Activated CD4-positive, alpha-beta T cell treated with anti-CD3 and anti-CD28 coated beads, Interleukin-2, amount 50 U/mL, for 48 hours (primary cell): ENCODE measurements at regions not wholly inside any gene's neighbourhood (a gene's known extent, or its start where the extent isn't known, plus 50 kb on each side); places are given as distances from the start of the nearest gene placed in this dataset.

Source experiments
- DNase-seq, 2 experiments: peaks; one replicate each; pipeline ENCODE4 v3.0.0-alpha.2; 2020

DNA sequence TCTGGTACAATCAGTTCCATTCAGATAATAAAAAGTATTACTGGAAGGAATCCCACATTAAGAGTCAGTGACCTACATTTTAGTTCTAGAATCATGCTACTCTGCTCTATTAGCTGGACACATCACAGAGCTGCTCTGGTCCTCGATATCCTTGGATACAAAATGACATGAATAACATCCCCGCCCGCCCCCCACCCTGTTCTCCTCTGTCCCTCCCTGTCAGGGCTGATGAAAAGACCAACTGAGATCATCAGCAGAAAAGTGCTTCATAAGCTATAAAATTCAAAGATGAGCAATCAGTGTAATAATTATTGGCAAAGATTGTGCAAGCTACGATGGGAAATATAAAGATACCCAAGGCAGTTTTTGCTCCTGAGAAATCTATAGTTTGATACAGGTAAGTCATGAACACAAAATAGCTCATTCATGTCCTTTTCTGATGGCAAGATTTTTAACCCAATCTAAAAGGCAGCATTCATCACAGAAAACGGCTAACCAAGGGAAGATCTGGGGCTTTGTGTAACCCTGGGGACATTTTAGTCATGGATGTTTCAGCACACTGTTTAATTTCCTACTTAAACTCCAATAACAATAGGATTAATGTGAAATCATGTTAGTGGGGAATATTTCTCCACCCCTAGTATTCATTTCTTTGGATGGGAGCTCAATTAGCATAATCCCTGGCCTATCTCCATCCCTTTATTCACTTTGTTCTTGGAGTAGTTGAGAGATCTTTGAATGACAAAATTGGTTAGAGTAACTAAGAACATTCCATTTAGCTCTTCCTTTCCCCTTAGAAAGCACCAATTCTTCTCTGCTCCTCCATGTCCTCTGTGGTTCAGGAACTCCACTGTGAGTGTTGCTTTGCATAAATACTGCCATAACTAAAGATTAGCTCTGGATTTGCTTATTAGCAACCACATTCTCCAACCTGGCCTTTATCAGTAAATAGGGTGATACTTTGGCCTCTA, 459.4 kb upstream of the GRIA1 start:
- no peak for DNase-seq

DNA sequence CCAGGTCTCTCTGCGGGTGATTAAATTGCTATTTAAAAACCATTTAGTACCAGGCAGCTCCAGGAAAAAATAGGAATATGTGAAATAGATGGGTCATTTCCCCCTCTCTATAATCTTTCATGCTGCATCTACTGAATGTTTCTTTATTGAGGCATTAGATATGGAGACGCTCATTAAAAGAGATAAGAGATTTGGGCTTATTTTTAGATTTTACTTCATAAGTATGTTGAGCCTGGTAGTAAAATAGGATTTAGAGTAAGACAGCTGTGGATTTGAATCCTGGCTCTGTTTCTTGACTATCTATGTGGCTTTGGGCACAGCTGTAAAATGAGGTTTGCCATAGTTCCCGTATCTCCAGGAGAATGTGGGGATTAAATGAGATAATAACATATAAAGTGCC, 451.0 kb upstream of the GRIA1 start:
- DNase-seq = no peak

DNA sequence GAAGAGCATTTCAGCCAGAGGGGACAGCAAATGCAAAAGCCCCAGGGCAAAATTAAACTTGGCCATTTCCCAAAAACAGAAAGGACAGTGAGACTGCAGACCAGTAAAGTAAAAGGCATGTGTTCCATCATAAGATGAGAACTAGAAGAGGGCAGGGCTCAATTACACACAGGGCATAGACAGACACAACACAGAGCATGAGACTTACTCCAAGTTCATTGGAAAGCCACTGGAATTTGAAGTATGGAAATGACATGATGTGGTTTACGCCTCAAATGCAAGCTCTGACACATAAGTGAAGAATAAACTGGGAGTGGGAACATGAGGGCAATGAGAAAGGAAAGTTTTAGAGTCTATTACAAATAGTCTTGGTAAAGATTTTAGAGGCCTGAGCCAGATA, 446.6 kb upstream of the GRIA1 start:
- DNase-seq = no peak

DNA sequence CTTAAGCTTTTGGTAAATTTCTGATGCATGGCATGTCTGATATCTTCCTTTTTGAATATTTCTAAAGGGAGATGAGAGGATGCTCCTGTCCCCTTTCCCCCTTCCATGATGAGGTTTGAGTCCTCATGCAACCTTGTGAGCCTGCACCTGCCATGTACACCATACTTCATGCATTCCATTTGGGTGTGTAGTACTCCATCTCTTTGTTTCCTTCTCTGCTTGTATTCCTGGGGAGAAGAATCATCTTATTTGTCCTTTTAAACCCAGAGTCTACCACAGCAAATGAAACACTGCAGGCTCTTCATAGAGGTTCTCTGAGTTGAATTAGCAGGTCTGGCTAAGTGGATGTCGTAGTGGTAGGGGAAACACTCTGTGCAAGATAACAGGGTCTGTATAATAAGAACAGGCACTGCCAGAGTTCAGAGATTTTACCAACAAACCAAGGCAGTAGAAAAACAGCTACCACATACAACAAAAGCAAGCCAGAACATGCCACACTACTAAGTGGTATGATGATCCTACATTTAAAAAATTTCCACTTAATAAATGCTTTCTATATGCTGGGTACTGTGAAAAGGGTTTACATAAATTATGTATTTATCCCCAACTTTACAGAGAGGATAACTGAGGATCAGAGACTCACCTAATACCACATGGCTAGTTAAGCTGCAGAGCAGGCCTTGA, 439.8 kb upstream of the GRIA1 start:
- no peak for DNase-seq

DNA sequence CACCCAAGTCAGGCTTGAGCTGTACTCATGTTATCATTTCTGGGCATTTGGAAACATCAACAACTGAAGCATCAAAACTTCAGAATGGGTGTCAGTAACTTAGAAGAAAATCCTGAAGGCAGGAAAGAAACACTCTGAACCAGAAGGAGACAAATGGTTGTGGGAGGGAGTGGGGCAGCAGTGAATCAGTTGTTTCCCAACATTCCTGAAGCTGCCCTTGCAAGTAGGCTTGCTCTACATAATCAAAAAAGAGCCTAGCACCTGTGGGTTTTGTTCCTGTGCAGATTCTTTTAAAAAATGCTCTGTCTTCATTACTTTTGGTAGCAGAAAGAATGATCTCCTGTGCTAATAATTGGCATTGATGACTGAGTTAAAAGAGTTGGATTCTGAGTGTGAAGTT, 424.2 kb upstream of the GRIA1 start:
- DNase-seq = no peak

DNA sequence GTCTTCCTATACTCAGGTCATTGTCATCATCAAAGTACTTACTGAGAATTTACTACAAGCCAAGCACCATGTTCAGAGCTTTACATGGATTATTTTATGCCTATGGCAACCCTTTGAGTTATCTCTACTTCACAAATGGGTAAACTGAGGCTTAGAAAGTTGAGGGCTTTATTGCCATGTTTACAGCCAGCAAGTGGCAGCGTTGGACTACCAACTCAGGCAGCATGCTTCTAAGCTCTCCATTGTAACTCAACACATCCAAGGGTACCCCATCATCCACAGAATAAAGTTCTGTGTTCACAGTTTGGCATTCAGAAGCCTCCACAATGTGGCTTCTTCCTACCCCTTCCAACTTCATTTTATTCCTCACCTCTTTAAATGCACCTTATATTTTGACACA, 422.6 kb upstream of the GRIA1 start:
- DNase-seq = no peak

DNA sequence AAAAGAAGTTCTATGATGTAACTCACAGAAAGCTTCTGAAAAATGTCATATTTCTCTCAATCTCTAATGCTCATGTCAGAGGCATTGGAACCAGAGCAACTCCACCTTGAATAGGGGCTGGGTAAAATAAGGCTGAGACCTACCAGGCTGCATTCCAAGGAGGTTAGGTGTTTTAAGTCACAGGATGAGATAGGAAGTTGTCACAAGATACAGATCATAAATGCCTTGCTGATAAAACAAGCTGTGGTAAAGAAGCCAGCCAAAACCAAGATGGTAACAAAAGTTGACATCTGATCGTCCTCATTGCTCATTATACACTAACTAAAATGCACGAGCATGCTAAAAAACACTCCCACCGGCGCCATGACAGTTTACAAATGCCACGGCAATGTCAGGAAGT, 411.1 kb upstream of the GRIA1 start:
- no peak for DNase-seq

DNA sequence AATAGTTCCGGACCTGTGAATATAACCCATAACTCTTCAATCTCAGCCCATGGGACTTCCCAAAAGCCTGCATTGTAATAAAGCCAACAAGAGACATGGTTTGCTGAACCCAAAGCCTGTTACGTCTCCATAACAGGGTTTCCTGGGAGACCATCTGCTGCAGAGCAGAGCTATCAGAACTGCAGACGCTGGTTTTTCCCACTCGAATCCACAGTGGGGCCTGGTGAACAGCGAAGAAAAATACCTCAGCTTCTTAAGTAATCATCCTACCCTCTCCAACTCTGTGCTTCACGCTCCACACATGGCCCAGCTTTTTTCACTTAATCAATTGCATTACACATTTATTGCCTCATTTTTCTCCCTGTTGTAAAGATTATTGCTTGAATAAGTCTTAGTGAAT, 409.5 kb upstream of the GRIA1 start:
- no peak for DNase-seq

DNA sequence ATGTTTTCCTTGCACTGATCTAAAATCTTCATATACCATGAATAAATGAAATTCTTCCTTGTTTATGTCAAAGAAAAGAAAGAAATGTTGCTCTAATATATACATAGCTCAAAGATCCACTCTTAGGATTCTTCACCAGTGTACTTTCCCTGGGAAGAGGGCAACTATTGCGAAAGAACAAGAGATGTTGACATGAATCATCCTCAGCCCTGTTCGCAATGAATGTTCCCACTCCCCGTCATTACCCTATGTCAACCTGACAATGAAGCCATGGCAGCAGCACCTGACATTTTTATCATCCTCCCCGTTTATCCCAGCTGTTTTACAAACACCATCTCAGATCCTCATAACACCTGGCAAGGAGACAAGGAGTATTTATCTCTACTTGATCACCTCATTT, 409.1 kb upstream of the GRIA1 start:
- DNase-seq = no peak

DNA sequence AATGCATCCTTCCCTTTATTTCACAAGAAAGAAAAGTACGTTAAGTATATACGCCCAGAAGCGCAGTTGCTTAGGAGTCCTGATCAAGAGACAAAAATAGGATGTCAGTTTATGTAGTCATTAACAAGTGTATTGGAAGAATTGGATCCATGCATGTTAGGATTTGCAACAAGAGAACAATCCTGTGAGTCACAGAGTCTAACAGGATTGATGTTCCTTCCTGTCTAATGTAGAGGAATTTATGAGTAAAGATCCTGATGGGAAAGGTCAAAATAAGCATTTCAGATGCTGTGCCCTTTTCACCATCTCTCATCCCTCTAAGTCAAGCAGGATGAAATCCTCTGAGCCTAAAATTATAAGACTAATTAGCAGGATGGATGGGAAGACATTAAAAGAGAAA, 406.0 kb upstream of the GRIA1 start:
- no peak for DNase-seq

DNA sequence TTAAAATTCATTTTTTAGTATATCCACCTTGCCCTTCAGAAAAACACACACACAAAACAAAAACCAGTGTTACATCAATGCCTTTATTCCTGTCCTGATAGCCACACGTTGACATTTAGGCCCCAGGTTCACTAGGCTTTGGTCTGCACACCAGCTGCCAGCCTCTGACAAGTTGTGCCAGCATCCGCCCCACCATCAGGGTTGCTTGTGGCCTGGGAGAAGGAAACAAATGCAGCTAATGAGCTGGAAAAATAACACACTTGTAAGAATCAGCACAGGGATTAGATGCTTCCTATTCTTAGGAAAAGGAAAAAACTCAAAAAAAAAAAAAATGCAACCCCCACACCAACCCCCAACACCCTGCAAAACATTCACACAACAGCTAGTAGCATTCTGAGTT, 404.0 kb upstream of the GRIA1 start:
- no peak for DNase-seq

DNA sequence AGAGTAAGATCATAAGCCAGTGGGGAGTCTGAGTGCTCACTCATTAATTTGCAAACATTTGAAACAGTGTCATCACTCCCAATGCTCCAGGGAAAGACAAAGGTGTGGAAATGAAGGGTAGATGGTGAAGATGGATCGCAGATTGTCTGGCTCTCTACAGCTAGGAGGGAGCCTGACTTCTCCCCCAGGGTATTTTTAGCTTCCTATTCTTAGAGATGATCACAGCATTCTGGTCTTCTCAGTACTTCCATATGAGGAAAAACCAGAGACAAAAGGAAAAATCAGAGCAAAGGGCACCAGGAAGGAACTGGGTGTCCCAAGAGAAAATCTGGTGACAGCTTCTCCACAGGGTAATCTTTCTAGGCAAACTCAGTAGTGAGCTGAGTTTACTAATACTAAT, 401.9 kb upstream of the GRIA1 start:
- DNase-seq = no peak

DNA sequence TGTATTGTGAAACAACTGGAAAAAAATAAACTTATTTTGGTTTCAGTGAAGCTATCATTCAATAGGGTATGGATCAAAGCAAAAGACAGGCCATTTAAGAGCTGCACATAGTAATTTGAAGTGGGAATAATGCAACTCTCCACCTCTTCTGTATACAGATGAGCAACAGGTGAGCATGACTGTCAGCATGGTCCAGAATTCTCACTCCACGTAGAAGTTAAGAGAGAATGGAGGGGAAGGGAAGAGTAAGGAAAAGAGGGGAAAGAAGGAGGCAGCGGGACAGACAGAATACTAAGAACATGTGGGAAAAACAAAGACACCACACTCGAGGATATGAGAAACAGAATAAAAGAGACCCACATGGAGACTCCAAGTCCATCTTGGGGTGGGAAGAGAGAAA, 396.1 kb upstream of the GRIA1 start:
- no peak for DNase-seq

DNA sequence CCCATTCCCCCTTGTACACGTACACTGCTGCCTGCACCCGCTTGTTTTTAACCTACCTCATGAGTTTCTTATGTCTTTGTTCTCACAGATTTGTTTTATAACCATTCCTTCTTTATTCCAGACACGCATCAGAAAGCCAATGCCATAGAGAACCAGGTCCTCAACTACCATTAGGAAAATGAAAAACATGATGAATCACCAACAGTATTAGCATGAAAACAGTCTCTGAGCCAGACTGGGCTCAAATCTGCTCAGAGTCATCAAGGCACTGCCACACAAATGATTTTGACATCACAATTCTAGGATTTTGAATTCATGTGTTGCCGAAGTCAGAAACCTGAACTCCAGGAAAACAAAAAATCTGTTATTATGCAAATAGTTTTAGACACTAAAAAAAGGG, 394.1 kb upstream of the GRIA1 start:
- no peak for DNase-seq

DNA sequence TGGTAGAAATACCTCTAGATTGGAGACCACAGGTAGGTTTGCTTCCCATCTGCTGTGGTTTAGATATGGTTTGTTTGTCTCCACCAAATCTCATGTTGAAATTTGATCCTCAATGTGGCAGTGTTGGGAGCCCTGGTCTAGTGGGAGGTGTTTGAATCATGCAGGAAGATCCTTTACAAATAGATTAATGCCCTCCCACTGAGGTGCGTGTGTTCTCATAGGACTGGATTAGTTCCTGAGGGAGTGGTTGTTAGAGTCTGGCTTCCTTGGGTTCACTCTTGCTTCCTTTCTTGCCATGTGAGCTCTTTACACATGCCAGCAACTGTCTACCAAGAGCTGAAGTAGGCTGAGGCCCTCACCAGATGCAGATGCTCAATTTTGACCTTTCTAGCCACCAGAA, 391.1 kb upstream of the GRIA1 start:
- DNase-seq = no peak

DNA sequence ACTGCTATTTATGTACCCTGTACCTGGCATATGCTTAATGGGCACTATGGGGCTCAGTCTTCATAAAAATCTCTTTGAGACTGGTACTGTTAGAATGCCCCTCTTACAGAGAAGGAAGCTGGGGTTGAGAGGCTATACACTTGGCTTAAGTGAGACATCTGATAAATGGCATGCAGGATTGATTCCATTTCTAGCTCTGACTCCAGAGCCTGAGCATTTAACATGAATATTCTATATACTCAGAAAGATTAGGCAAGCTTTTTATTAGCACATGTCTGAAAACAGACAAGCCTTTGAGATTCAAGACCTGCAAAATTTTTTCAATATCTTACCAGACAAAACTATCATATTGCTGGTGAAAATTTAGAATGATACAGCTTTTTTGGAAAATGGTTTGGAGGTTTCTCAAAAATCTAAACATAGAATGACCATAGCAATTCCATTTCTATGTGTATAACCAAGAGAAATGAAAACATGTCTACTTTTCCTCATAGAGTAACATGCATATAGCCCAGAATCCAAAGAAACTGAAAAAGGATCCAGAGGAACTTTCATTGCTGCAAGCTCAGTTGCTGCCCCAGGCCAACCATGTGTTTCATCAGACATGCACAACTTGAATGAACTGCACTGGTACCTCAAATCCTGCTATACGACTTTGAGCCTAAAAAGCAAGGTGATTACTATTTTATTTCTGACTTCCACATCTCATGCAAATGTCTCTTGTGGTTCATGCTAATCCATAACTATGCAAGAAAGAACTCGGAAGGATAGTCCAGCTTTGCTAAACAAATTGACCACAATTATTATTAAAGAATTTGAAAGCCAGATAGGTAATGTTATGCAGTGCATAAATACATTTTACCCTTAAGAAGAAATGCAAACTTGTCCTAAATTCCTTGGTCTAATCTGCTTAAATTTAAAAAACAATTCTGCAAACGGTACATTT, 389.0 kb upstream of the GRIA1 start:
- no peak for DNase-seq

DNA sequence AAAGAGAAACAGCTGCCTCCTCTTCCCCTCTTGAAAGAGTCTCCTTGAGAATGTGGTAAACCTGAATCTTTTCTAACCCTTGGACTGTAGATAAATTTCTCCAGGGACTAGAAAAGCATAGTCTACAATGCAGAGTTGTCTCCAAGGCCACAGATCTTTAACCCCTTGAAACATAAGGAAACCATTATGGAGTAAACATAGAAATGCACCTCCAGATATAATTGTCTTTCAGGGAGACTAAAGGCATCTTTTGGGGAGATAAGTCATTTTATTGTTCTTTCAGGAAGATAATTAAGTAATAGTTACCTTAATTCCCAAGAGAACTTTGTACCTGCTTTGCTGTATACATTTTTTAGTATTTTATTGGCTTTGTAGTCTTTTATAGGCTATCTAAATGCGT, 373.6 kb upstream of the GRIA1 start:
- DNase-seq = no peak

DNA sequence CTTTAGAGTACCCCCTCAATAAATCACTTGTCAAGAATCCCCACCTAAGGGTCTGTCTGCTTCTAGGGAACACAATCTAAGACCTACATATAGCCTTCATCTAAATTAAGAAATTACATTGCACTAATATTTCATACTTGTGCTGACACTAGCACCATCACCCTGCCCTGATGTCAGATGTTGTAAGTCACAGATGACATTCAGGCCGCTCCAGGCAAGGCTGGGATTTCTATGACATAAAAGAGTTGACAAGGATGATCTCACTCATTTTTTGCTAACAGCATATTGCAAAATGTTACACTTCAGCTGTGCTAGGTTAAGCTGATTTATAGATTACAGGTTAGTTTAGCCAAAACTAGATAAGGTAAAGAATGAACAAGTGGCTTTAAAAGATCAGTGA, 372.5 kb upstream of the GRIA1 start:
- DNase-seq = no peak

DNA sequence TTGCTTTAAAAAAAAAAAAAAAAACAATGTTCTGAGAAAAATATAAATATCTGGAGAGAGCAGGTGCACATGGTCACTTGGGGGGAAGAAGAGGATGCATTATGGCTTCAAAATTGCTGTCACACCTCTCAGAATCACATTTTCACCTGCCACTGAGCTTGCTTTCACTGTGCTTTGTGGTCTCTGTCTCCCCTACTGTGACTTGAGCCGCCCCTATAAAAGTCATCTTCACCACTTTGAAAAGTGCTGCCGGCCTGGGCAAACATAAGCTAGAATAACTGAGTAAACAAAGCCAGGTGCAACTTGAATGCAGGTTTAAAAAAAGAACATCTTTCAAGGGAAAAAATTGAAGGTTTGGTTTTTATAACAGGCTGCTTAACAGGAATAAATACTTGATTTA, 368.1 kb upstream of the GRIA1 start:
- DNase-seq = no peak

DNA sequence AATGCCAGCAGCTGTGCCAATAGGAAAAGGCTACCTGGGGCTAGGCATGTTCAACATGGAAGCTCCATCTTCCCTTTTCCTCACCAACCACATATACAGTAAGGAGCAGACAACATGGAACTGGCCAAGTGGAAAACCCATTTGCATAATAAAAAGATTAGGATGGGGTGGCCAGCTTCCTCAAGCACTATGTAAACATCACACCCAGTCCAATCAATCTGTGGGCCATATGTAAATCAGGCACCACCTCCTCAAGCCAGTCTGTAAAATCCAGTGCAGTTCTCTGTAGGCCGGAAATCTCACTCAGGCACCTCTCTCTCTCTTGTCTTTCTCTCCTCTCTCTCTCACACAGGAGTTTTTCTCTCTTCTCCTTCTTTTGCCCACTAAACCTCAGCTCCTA, 360.2 kb upstream of the GRIA1 start:
- no peak for DNase-seq

DNA sequence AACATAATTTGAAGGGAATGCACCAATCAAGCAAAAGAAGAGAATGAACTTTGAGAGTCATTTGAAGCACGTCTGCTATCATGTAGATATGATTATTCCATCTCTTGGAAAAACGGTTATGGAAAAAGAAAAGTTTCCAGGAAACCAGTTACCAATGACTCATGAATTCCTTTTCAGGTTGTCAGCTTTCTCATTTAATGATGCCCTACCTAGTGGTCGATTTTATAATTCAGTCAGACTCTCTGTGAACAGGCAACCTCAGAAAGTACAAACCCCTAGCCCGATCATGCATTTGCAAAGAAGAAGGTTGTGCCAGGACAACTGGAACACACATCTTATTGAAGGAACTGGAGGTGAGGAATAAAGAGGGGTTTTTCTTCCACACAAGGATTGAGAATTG, 355.1 kb upstream of the GRIA1 start:
- no peak for DNase-seq

DNA sequence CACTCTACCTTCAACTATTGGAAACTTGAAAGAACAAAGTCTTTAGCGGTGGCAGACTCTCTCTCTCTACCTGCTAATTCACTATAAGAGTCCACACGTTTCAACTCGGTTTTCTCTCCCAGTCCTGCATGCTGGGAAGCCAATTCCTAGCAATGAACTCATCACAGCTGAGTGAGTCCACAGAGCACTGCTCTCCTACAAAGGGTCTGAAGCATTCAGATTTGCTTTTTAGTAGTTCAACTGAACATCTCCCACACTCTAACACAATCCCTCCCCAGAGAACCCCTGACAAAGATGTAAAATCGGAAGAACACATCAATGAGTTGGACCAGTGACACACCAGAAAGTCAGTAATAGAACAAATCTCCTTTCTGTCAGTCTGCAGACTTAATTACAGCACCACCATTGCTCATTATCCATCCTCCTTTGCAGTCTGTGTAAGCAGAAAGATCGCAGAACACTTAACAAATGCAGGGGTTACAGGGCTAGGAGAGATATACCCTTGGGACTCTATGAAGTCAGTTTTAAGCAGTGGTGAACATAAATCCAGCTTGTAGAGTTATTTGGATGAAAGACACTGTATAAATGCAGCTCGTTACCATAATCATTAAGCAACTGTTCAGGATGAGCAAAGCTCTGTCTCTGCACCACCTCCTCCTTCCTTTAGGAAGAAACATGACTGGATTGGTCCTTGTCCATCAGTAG, 353.4 kb upstream of the GRIA1 start:
- DNase-seq = no peak
